ENCODE measurements at regions not wholly inside any gene's neighbourhood (a gene's known extent, or its start where the extent isn't known, plus 50 kb on each side); places are given as distances from the start of the nearest gene placed in this dataset.

GRCh38 chr20:52921340-52921739, 50.8 kb upstream of the TSHZ2 start:
- Histone ChIP-seq H2AFZ (ENCODE audit: low read depth, low read length) (no peak overlapping the region), H3K9ac (ENCODE audit: low read depth, low read length) (no peak overlapping the region), H3K27ac (ENCODE audit: low read length) (no peak overlapping the region), H3K9me3 (ENCODE audit: insufficient read depth, low read length, severe bottlenecking) (no peaks in the 10 kb centered on the region), H3K36me3 (ENCODE audit: insufficient read depth, low read length) (no peaks in the 10 kb centered on the region), H4K20me1 (ENCODE audit: insufficient read depth, low read length) (no peaks in the 10 kb centered on the region), H3K79me2 (ENCODE audit: insufficient read depth, low read length) (no peaks in the 10 kb centered on the region), H3K4me1 (ENCODE audit: insufficient read depth, low read length) (no peaks in the 10 kb centered on the region), H3K27me3 (ENCODE audit: insufficient read depth, low read length, poor library complexity) (peaks cover 13% of the 10 kb centered on the region), H3K4me2 (ENCODE audit: insufficient read depth, low read length) (no peak overlapping the region), H3K4me3 (ENCODE audit: low read depth in 1 of 2, low read length in 2 of 2) (no peak overlapping the region)
- no peak for TF ChIP-seq EZH2 (IDR thresholded peaks at IDR 0.05; ENCODE audit: borderline replicate concordance, low read depth, low read length, severe bottlenecking)
- no peak for TF ChIP-seq CTCF (IDR thresholded peaks at IDR 0.05; ENCODE audit: borderline replicate concordance, extremely low read depth, low read length, poor library complexity, severe bottlenecking)
- no peak for ATAC-seq (ENCODE audit: insufficient read depth, low read depth)
- DNase-seq = no peak

GRCh38 chr20:52918311-52918710, 53.8 kb upstream of the TSHZ2 start:
- Histone ChIP-seq H3K36me3 (ENCODE audit: insufficient read depth, low read length) (no peaks in the 10 kb centered on the region), H3K27ac (ENCODE audit: low read length) (no peak overlapping the region), H3K9me3 (ENCODE audit: insufficient read depth, low read length, severe bottlenecking) (no peaks in the 10 kb centered on the region), H3K27me3 (ENCODE audit: insufficient read depth, low read length, poor library complexity) (peaks cover 7% of the 10 kb centered on the region), H3K79me2 (ENCODE audit: insufficient read depth, low read length) (no peaks in the 10 kb centered on the region), H3K4me2 (ENCODE audit: insufficient read depth, low read length) (no peak overlapping the region), H4K20me1 (ENCODE audit: insufficient read depth, low read length) (no peaks in the 10 kb centered on the region), H3K4me3 (ENCODE audit: low read depth in 1 of 2, low read length in 2 of 2) (no peak overlapping the region), H2AFZ (ENCODE audit: low read depth, low read length) (no peak overlapping the region), H3K4me1 (ENCODE audit: insufficient read depth, low read length) (no peaks in the 10 kb centered on the region), H3K9ac (ENCODE audit: low read depth, low read length) (no peak overlapping the region)
- DNase-seq (no peak), ATAC-seq (ENCODE audit: insufficient read depth, low read depth) (no peak)
- TF ChIP-seq EZH2 (IDR thresholded peaks at IDR 0.05; ENCODE audit: borderline replicate concordance, low read depth, low read length, severe bottlenecking) (no peak), CTCF (IDR thresholded peaks at IDR 0.05; ENCODE audit: borderline replicate concordance, extremely low read depth, low read length, poor library complexity, severe bottlenecking) (no peak)

GRCh38 chr20:52915564-52915963, 56.6 kb upstream of the TSHZ2 start:
- no peak overlapping the region for H3K4me3 ChIP-seq (ENCODE audit: low read depth in 1 of 2, low read length in 2 of 2)
- TF ChIP-seq CTCF (IDR thresholded peaks at IDR 0.05; ENCODE audit: borderline replicate concordance, extremely low read depth, low read length, poor library complexity, severe bottlenecking) (no peak), EZH2 (IDR thresholded peaks at IDR 0.05; ENCODE audit: borderline replicate concordance, low read depth, low read length, severe bottlenecking) (no peak)
- peaks cover 2% of the 10 kb centered on the region for H3K27me3 ChIP-seq (ENCODE audit: insufficient read depth, low read length, poor library complexity)
- H3K9me3 ChIP-seq (ENCODE audit: insufficient read depth, low read length, severe bottlenecking) = no peaks in the 10 kb centered on the region
- ATAC-seq (ENCODE audit: insufficient read depth, low read depth) (no peak), DNase-seq (no peak)
- no peaks in the 10 kb centered on the region for H3K4me1 ChIP-seq (ENCODE audit: insufficient read depth, low read length)
- no peak overlapping the region for H2AFZ ChIP-seq (ENCODE audit: low read depth, low read length)
- H3K9ac ChIP-seq (ENCODE audit: low read depth, low read length) = no peak overlapping the region
- H3K4me2 ChIP-seq (ENCODE audit: insufficient read depth, low read length) = no peak overlapping the region
- no peak overlapping the region for H3K27ac ChIP-seq (ENCODE audit: low read length)
- no peaks in the 10 kb centered on the region for H4K20me1 ChIP-seq (ENCODE audit: insufficient read depth, low read length)
- H3K79me2 ChIP-seq (ENCODE audit: insufficient read depth, low read length) = no peaks in the 10 kb centered on the region
- no peaks in the 10 kb centered on the region for H3K36me3 ChIP-seq (ENCODE audit: insufficient read depth, low read length)

GRCh38 chr20:52914870-52915269, 57.3 kb upstream of the TSHZ2 start:
- Histone ChIP-seq H3K9me3 (ENCODE audit: insufficient read depth, low read length, severe bottlenecking) (no peaks in the 10 kb centered on the region), H3K4me3 (ENCODE audit: low read depth in 1 of 2, low read length in 2 of 2) (no peak overlapping the region), H3K79me2 (ENCODE audit: insufficient read depth, low read length) (no peaks in the 10 kb centered on the region), H3K27ac (ENCODE audit: low read length) (no peak overlapping the region), H3K27me3 (ENCODE audit: insufficient read depth, low read length, poor library complexity) (peaks cover 2% of the 10 kb centered on the region), H2AFZ (ENCODE audit: low read depth, low read length) (no peak overlapping the region), H3K36me3 (ENCODE audit: insufficient read depth, low read length) (no peaks in the 10 kb centered on the region), H4K20me1 (ENCODE audit: insufficient read depth, low read length) (no peaks in the 10 kb centered on the region), H3K4me1 (ENCODE audit: insufficient read depth, low read length) (no peaks in the 10 kb centered on the region), H3K9ac (ENCODE audit: low read depth, low read length) (no peak overlapping the region), H3K4me2 (ENCODE audit: insufficient read depth, low read length) (no peak overlapping the region)
- TF ChIP-seq EZH2 (IDR thresholded peaks at IDR 0.05; ENCODE audit: borderline replicate concordance, low read depth, low read length, severe bottlenecking) (no peak), CTCF (IDR thresholded peaks at IDR 0.05; ENCODE audit: borderline replicate concordance, extremely low read depth, low read length, poor library complexity, severe bottlenecking) (no peak)
- DNase-seq (no peak), ATAC-seq (ENCODE audit: insufficient read depth, low read depth) (no peak)
